VCaP (cell line): ENCODE measurements at regions not wholly inside any gene's neighbourhood (a gene's known extent, or its start where the extent isn't known, plus 50 kb on each side); places are given as distances from the start of the nearest gene placed in this dataset.

Source experiments
- H3K27ac ChIP-seq: fragments of 450-650 bp; 2 replicates; pipeline ENCODE4 v1.5.1; 2017
- CTCF ChIP-seq: fragments of 450-650 bp; conservative IDR thresholded peaks from 2 replicates; pipeline ENCODE4 v1.5.1; 2017; ENCODE audit warnings: mild to moderate bottlenecking, moderate library complexity

DNA sequence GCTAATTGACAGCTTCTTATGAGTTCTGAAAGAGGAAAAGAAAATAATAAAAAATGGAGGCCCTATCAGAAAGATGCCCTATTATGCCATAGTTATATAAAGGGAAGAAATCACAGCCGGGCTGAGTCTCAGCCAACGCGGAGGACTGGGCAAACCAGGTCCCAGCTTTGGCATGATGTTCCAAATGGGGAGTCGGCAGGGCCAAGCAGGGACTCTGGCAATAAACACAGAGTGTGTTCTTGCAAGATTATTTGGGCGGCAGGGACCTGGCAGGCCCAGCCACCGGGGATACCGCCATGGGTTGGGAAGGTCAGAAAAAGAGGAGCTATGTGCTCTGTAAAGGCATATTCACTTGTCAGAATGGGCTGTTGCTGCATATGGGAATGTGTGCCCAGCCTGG is 694.9 kb downstream of the BCL11A start:
- TF ChIP-seq CTCF: no peak
- H3K27ac ChIP-seq: no peak overlapping the region

DNA sequence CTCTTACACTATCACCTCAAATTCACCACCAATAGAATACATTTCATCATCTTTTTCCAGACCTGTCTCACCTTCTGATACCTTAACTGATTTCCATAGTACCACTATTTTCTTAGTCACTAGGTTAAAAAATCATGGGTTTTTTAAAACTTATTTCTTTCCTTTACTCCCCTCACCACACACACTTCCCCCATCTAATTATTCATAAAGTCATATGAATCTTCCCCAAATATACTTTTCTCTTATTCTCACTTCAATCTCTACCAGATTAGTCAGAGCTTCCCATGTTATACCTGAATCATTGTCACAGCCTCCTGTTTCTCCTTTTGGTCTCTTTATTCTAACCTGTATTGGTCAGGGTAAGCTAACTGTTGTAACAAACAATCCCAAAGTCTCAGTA is 696.3 kb downstream of the BCL11A start:
- H3K27ac ChIP-seq: no peak overlapping the region
- TF ChIP-seq CTCF: no peak

- TF ChIP-seq CTCF: no peak
- H3K27ac ChIP-seq: no peak overlapping the region
Measured at GRCh38 chr2:59856391-59856790, 697.1 kb downstream of the BCL11A start.

- no peak overlapping the region for H3K27ac ChIP-seq
- TF ChIP-seq CTCF: no peak
Measured at GRCh38 chr2:59853032-59853431, 700.4 kb downstream of the BCL11A start.

- H3K27ac ChIP-seq: no peak overlapping the region
- TF ChIP-seq CTCF: no peak
Measured at GRCh38 chr2:59851836-59852475, 701.5 kb downstream of the BCL11A start.

GRCh38 chr2:59850554-59850953 is 702.9 kb downstream of the BCL11A start:
- no peak for TF ChIP-seq CTCF
- H3K27ac ChIP-seq: no peak overlapping the region

GRCh38 chr2:59833941-59834340 is 719.5 kb downstream of the BCL11A start:
- no peak for TF ChIP-seq CTCF
- no peak overlapping the region for H3K27ac ChIP-seq
